OCI-LY1 (cell line): ENCODE measurements at regions not wholly inside any gene's neighbourhood (a gene's known extent, or its start where the extent isn't known, plus 50 kb on each side); places are given as distances from the start of the nearest gene placed in this dataset.

Source experiments
- CTCF ChIP-seq: fragments of 200-600 bp; sonication (generic), shearing (Covaris generic); IDR thresholded peaks from 2 replicates; pipeline ENCODE4 v1.5.1; 2017; ENCODE audit warnings: mild to moderate bottlenecking, antibody characterized with exemption, low read length, moderate library complexity, mixed read lengths
- EZH2 ChIP-seq: fragments of 200-600 bp; sonication (generic), shearing (Covaris generic); IDR thresholded peaks from 2 replicates; pipeline ENCODE4 v1.8.0; 2017; ENCODE audit warnings: borderline replicate concordance, mixed run types, mild to moderate bottlenecking, antibody characterized with exemption, low read length, moderate library complexity, mixed read lengths

GRCh38 chr4:127219232-127219631, 413.5 kb upstream of the INTU start:
- no peak for TF ChIP-seq CTCF
- TF ChIP-seq EZH2: no peak
